ENCODE measurements at regions not wholly inside any gene's neighbourhood (a gene's known extent, or its start where the extent isn't known, plus 50 kb on each side); places are given as distances from the start of the nearest gene placed in this dataset.

DNA sequence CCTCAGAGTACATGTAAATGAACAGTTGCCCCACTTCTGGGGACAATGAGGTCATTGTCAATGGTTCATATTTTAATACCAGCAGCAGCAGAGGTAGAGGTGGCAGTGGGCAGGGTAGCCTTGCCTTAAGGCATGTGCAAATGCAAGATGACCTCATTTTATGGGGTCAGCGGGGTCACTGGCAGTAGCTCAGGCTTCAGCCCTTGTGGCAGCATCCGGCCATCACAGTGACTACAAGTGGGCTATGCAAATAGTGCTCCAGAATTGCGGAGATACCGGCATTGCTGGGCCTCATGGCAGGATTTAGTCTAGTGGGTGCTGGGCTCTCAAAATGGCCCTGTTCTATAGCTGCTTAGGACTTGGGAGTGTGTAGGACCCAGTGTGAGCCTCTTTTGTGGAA, 144.7 kb downstream of the FAM47A start (continued):
- TF ChIP-seq, protein P1, sequence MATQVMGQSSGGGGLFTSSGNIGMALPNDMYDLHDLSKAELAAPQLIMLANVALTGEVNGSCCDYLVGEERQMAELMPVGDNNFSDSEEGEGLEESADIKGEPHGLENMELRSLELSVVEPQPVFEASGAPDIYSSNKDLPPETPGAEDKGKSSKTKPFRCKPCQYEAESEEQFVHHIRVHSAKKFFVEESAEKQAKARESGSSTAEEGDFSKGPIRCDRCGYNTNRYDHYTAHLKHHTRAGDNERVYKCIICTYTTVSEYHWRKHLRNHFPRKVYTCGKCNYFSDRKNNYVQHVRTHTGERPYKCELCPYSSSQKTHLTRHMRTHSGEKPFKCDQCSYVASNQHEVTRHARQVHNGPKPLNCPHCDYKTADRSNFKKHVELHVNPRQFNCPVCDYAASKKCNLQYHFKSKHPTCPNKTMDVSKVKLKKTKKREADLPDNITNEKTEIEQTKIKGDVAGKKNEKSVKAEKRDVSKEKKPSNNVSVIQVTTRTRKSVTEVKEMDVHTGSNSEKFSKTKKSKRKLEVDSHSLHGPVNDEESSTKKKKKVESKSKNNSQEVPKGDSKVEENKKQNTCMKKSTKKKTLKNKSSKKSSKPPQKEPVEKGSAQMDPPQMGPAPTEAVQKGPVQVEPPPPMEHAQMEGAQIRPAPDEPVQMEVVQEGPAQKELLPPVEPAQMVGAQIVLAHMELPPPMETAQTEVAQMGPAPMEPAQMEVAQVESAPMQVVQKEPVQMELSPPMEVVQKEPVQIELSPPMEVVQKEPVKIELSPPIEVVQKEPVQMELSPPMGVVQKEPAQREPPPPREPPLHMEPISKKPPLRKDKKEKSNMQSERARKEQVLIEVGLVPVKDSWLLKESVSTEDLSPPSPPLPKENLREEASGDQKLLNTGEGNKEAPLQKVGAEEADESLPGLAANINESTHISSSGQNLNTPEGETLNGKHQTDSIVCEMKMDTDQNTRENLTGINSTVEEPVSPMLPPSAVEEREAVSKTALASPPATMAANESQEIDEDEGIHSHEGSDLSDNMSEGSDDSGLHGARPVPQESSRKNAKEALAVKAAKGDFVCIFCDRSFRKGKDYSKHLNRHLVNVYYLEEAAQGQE (IDR thresholded peaks at IDR 0.05; ENCODE audit: low read depth, low read length) = no peak

DNA sequence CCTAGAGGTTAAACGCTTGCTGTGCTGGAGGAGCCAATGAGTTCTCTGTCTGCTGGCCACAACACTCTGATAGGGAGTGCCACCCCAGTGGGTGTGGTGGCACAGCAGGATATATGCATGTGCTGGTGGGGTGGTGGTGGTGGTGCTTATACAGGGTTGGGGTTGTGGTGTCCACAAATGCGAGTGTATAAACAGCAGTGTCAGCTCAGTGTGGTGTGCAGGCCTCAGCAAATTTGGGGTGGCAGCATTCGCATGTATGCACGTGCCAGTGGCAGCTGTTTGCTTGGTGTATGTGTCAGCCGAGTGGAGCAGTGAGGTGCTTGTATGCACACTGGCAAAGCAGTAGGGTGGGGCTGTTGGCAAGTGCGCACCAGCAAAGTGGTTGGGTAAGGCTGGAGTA, 157.4 kb downstream of the FAM47A start:
- FAIRE-seq (no peak), DNase-seq (ENCODE audit: low read depth, low spot score) (no peak), ATAC-seq (no peak)
- POLR2A ChIA-PET = no interaction called here
- SMC1A ChIA-PET (ENCODE audit: uncharacterized antibody, unreplicated experiment) = no interaction called here
- CTCF ChIA-PET = no interaction called here
- in situ Hi-C loops (cut with MboI) = no loop called here
- RAD21 ChIA-PET (ENCODE audit: unreplicated experiment) = no interaction called here
- WGBS (ENCODE audit: insufficient coverage, insufficient replicate concordance, low lambda C conversion rate, missing lambda C conversion rate) = 37% methylated on average over 5 of the region's 6 CpGs
- Histone ChIP-seq H3K4me1 (ENCODE audit: control insufficient read depth, insufficient read depth, low read length) (no peaks in the 10 kb centered on the region), H2AFZ (ENCODE audit: control insufficient read depth, low read depth, low read length) (no peak overlapping the region), H3K27ac (ENCODE audit: control insufficient read depth, insufficient read depth) (no peak overlapping the region), H3K4me3 (no peak overlapping the region), H3K79me2 (ENCODE audit: control insufficient read depth, insufficient read depth, low read length) (no peaks in the 10 kb centered on the region), H3K27me3 (replicated peaks in 1 of 2; ENCODE audit: control insufficient read depth in 2 of 2, insufficient read depth in 2 of 2, low read length in 1 of 2) (no peaks in the 10 kb centered on the region), H3K9me3 (replicated peaks; ENCODE audit: control insufficient read depth, insufficient read depth, low read length) (no peaks in the 10 kb centered on the region), H3K36me3 (ENCODE audit: control insufficient read depth in 2 of 2, insufficient read depth in 2 of 2, low read length in 1 of 2) (no peaks in the 10 kb centered on the region), H4K20me1 (ENCODE audit: control insufficient read depth, insufficient read depth) (no peaks in the 10 kb centered on the region), H3K4me2 (ENCODE audit: control insufficient read depth, insufficient read depth) (no peak overlapping the region), H3K9ac (ENCODE audit: control insufficient read depth, insufficient read depth, low read length) (no peak overlapping the region)
- TF ChIP-seq ZNF207 (IDR thresholded peaks at IDR 0.05; ENCODE audit: borderline replicate concordance) (no peak), YBX1 (IDR thresholded peaks at IDR 0.05) (no peak), TCF12 (IDR thresholded peaks at IDR 0.05; ENCODE audit: low read depth, low read length) (no peak), CHD4 (IDR thresholded peaks at IDR 0.05) (no peak), CBX5 (IDR thresholded peaks at IDR 0.05; ENCODE audit: low read depth) (no peak), NR2C2 (IDR thresholded peaks at IDR 0.05; ENCODE audit: borderline replicate concordance, control insufficient read depth, insufficient read length, low read depth) (no peak), BACH1 (IDR thresholded peaks at IDR 0.05; ENCODE audit: borderline replicate concordance) (no peak), CHD1 (IDR thresholded peaks at IDR 0.05; ENCODE audit: low read depth, low read length) (no peak)
- intact Hi-C loops (cut with micrococcal nuclease; ENCODE audit: unreplicated experiment) = no loop called here
- BruUV-seq (replicated peaks) = no TSS peak
